Erythroblast (primary cell): ENCODE measurements at regions not wholly inside any gene's neighbourhood (a gene's known extent, or its start where the extent isn't known, plus 50 kb on each side); places are given as distances from the start of the nearest gene placed in this dataset.

ENCODE experiments used
- DNase-seq, 2 experiments: peaks; one replicate each; lab custom pipeline; 2025; lab: John Stamatoyannopoulos, UW
- GATA1 ChIP-seq: IDR thresholded peaks from 2 replicates; pipeline ENCODE4 v1.6.1; 2011; ENCODE audit warnings: low read depth, mild to moderate bottlenecking, control low read depth, low read length, moderate library complexity
- POLR2A ChIP-seq: IDR thresholded peaks from 2 replicates; pipeline ENCODE4 v1.6.1; 2011; ENCODE audit warnings: mild to moderate bottlenecking, low read length

- DNase-seq, result no peak
- TF ChIP-seq POLR2A (no peak), GATA1 (no peak)
These were observed 205.9 kb downstream of the IKZF2 start for GRCh38 chr2:212945526-212945925.

- no peak for TF ChIP-seq GATA1
- no peak for TF ChIP-seq POLR2A
- no peak for DNase-seq
These were observed 208.1 kb downstream of the IKZF2 start for GRCh38 chr2:212943351-212943750.

GRCh38 chr2:212941361-212941760 is 210.1 kb downstream of the IKZF2 start:
- DNase-seq, result no peak
- TF ChIP-seq POLR2A (no peak), GATA1 (no peak)

- no peak for DNase-seq
- TF ChIP-seq POLR2A, result no peak
- no peak for TF ChIP-seq GATA1
These were observed 210.6 kb downstream of the IKZF2 start for GRCh38 chr2:212940816-212941215.

DNA sequence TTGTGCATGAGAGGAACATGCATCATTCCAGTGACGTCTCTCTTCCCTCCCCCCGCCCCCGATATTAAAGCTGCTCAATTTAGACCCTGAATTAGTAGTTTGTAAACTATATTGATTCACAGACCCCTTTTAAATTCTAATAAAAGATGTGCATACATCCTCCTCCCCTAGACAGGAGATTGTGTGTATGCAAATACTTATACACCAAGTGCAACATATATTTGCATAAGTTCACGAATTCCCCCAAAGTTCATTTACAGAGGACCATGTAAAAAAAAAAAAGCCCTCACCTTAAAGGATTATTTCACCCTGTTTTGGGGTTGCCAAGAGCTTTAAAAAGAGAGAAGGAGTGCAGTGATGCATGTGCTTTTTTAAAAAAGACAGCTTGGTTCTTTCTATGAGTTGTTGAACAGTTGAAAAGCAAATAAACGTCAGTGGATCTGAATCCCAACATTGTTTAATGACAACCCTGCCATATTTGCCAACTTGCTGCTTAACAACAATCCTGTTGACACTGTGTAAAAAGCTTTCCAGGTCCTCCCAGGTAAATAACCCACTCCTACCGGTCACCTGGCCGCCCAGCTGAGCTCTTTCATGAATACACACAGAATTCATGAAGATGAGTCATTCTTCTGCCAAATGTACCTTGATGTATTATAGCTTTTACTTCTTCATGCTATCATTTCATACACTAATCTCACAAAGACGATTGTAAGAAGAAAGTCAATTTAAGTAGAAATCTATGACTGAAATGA is 211.5 kb downstream of the IKZF2 start:
- DNase-seq, result no peak
- TF ChIP-seq POLR2A (no peak), GATA1 (no peak)

DNA sequence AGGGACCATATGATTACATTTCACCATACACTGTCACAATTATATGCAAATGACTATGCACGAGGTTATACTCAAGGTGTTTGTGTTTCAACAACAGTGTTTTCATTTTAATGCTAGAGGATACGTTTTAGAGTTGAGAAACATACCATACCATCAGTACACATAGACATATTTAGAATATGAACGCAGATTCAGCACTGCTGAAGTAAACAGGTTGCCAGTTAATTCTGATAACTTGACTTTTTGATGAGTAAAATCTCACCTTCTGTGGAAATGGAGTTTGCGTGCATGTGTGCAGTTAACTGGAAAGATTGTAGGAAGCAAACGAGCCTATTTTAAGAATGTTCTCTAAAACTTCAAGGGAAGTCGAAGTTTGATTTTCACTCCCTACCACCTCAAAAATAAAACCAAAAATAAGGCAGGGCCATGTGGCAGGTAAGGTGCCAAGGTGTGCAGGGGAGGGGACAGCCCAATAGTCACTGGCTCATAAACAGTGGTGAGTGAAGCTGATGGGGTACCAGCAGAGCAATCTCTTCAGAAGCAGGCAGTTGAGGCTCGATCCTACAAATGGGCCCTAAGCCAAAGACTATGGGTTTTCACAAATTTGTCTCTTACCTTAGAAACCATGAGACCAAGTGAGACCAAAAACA is 213.1 kb downstream of the IKZF2 start:
- TF ChIP-seq GATA1, result no peak
- TF ChIP-seq POLR2A, result no peak
- DNase-seq, result no peak

DNA sequence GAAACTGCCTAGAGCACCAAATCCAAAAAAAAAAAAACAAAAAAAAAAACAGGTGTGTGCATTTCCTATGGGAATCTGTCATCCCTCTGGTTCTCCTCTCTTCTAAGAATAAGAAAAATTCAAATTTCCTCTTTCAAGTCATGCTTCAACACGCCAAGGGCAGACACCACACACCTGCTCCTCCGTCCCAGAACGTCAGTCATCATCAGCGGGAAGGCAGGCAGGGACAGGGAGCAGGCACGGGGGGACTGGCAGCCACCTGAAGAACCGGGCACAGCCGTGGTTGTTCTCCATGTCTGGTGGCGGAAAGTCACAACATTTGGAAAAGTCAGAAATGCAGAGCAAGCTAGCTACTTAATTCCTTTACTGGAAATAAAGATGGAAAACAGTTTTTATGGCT is 214.8 kb downstream of the IKZF2 start:
- TF ChIP-seq GATA1, result no peak

DNA sequence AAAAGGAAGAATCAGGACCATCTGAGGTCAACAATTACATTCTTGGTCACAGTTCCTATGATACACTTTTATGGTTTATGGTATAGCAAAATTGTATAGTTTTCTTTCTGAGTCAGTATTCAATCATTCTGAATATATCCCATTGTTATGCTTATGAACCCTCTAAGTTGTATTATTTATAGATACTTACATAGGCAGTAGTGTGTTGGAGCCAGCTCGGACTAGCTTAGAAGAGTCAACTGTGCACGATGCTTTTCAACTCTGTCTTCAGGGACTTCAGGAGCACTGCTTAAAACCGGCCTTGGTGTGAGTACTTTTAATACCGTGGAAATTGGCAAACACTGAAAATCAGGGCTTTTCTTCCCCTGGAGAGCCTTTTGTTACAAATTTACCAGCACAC is 215.7 kb downstream of the IKZF2 start:
- TF ChIP-seq GATA1, result no peak
- TF ChIP-seq POLR2A, result no peak
- DNase-seq, result no peak

More for the DNA sequence above, 214.8 kb downstream of the IKZF2 start:
- DNase-seq, result no peak

DNA sequence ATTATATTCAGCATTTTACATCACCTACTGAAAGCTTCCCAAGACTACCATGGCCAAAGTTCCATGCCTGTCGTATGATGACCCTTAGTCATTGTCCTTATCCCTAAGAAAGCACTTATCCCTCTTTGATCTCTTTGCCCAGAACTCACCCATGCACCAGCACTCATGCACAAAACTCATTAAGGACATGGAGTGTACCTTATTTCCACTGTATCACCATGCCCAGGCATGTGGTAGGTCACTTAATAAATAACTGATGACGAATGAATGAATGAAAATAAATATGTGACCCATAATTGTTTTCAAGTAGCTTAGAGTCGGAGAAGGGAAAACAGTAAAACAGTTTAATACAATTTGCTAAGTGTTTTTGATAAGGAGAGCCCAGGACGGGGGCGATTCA is 220.1 kb downstream of the IKZF2 start:
- no peak for DNase-seq

DNA sequence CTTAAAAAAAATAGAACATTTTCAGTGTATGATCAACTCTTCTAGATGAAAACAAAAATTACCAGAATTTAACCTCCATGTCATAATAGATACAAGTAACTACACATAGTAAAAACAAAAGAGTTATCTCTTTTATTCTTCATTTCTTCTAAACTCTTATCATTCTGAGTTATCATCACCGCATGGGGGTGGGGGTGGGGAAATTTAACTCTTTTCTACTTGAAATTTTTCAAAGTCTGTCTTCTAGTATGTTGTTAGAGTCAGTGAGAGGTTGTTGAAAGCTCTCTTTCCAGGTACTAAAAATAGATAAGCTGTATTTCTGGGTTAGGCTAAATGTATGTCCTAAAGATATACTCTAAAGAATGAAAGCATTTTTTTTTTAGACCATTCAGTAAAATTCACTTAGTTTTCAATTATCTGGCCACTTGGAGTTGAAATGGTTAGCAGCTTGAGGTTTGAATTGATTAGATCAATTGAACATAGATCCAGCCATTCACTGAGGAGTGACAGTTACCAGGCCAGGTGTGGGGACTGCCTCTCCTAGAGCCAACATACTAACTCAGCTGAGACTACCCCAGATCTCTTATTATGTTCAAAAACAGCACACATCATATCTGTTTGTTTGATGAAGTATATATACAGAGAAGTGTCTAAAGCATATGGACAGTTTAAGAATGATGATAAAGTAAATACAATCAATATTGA is 220.7 kb downstream of the IKZF2 start:
- TF ChIP-seq POLR2A (no peak), GATA1 (no peak)
- DNase-seq, result no peak

More for the DNA sequence above, 220.1 kb downstream of the IKZF2 start:
- TF ChIP-seq POLR2A, result no peak
- no peak for TF ChIP-seq GATA1

DNA sequence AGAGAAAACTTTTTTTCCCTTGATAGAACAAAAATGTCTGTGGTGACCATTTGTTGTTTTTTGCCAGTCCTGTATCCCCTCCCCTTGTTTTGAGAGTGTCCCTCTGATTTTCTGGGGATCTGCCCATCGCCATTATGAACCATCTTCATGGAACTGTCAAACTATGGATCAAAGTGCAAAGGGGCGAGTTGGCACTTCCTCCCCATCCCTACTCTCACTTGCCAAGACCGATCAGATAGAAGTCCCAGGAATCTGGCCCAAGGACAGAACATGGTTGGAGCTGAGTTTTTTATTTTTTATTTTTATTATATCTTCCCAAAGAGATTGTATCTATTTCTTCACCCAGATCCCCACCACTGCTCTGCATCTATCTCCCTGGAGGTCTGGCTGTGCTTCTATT is 221.4 kb downstream of the IKZF2 start:
- DNase-seq, result no peak
- no peak for TF ChIP-seq POLR2A
- no peak for TF ChIP-seq GATA1

- TF ChIP-seq POLR2A, result no peak
- no peak for TF ChIP-seq GATA1
- DNase-seq, result no peak
These were observed 222.3 kb downstream of the IKZF2 start for GRCh38 chr2:212929116-212929515.

- no peak for DNase-seq
- TF ChIP-seq POLR2A (no peak), GATA1 (no peak)
These were observed 222.7 kb downstream of the IKZF2 start for GRCh38 chr2:212928681-212929080.

DNA sequence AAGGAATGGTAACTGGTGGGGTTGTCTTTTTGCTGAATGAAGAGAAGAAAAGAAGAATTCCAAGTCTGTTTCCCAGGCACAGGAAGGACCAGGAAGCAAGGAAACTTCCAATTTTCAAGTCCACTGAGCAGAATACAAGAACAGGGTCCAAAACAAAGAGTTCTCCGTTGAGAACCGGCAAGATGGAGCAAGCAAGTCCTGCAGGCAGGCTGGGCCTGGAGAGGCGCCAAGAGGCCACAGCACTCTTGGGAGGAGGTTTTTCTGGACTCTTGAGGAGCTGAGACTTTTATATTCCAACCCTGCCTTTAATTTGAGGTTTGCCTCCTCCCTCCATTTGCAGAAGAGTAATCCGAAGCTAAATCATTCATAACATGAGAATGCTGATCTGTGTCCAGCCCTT is 224.5 kb downstream of the IKZF2 start:
- DNase-seq, result no peak

More for the DNA sequence above, 224.5 kb downstream of the IKZF2 start:
- TF ChIP-seq GATA1 (no peak), POLR2A (no peak)
